ENCODE measurements at regions not wholly inside any gene's neighbourhood (a gene's known extent, or its start where the extent isn't known, plus 50 kb on each side); places are given as distances from the start of the nearest gene placed in this dataset.

DNA sequence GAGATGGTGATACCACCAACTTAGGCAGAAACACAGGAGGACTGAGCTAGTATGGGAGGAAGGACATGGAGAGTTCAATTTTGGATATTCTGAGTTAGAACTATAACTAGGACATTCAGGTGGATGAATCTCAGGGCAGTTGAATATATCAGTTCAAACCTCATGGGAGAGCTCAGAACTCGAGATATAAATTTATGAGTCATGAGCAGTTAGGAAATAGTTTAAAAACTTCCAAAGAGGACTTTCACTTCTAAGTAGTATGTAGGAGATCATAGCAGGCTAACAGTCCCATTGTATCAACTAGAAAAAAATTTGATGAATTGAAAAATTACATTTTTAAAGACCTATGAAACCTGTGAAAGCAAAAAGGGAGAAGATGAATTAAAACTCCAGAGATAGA lies 436.2 kb upstream of the LARGE1 start:
- TF ChIP-seq, protein P1, sequence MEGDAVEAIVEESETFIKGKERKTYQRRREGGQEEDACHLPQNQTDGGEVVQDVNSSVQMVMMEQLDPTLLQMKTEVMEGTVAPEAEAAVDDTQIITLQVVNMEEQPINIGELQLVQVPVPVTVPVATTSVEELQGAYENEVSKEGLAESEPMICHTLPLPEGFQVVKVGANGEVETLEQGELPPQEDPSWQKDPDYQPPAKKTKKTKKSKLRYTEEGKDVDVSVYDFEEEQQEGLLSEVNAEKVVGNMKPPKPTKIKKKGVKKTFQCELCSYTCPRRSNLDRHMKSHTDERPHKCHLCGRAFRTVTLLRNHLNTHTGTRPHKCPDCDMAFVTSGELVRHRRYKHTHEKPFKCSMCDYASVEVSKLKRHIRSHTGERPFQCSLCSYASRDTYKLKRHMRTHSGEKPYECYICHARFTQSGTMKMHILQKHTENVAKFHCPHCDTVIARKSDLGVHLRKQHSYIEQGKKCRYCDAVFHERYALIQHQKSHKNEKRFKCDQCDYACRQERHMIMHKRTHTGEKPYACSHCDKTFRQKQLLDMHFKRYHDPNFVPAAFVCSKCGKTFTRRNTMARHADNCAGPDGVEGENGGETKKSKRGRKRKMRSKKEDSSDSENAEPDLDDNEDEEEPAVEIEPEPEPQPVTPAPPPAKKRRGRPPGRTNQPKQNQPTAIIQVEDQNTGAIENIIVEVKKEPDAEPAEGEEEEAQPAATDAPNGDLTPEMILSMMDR (IDR thresholded peaks at IDR 0.05; ENCODE audit: low read depth, low read length), result no peak
- no peak for DNase-seq (ENCODE audit: extremely low read depth, low read depth)

DNA sequence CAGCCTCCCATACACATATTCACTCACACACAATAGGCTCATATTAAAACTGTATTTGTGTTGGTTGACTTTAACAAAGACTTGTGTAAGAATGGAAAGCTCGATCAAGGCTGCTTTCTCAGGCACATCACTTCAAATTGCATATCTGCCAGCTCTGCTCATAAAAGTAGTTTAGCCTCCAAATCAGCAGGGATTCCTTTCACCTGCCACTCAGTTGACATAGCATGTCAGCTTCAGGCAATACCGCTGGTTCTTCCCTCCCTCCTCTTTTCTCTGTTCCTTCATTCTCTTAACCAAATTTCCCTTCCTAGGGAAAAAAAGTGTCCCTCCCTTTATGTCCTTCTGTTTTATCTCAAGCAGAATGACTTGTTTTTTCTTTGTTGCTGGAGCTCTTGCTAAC lies 450.4 kb upstream of the LARGE1 start:
- no peak for DNase-seq (ENCODE audit: extremely low read depth, low read depth)
- TF ChIP-seq, protein P1 (IDR thresholded peaks at IDR 0.05; ENCODE audit: low read depth, low read length), result no peak

DNA sequence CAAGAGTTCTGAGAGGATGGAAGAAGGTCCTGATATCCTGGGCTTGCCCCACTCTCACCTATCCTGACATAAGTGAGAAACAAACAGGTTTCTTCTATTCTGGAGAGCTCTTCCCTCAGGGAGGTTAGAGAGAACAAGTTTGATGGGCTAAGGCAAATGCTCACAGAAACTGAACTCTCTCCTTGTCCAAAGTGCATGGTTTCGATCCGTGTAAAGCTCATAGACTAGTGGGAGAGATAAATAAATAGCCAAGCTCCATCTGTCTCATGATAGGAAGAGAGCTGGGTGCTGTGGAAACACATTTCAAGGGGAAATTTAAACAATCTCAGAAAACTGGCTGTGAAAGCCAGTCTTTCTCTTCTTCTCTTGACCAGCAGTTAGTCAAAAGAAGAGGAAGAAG lies 459.5 kb upstream of the LARGE1 start:
- DNase-seq (ENCODE audit: extremely low read depth, low read depth), result no peak
- TF ChIP-seq, protein P1 (IDR thresholded peaks at IDR 0.05; ENCODE audit: low read depth, low read length), result no peak

DNA sequence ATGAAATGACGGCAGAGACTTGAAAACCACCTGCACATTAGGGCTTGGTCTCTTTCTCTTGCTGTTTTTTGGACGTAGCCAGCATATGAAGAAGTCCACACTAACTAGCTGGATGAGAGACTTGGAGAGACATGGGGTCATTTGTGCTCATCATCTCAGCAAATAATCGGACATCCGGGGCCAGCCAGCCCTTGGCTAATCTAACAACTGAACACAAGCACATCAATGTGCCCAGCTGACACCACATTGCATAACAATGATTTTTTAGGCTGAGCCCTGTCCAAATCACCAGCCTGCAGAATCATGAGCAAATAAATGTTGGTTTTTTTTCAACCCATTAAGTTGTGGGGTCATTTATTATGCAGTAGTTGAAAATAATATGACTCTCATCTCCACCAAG lies 460.3 kb upstream of the LARGE1 start:
- TF ChIP-seq, protein P1 (IDR thresholded peaks at IDR 0.05; ENCODE audit: low read depth, low read length), result no peak
- DNase-seq (ENCODE audit: extremely low read depth, low read depth), result no peak

DNA sequence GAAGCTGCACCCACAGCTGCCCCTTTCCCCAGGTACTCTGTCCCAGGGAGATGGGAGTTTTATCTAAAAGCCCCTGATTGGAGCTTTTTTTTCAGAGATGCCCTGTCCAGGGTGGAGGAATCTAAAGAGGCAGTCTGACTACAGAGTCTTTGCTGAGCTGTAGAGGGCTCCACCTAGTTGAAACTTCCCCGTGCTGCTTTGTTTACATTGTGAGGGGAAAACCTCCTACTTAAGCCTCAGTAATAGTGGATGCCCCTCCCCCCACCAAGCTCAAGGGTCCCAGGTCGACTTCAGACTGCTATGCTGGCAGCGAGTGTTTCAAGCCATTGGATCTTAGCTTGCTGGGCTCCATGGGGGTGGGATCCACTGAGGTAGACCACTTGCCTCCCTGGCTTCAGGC lies 470.1 kb upstream of the LARGE1 start:
- TF ChIP-seq, protein P1 (IDR thresholded peaks at IDR 0.05; ENCODE audit: low read depth, low read length), result no peak

DNA sequence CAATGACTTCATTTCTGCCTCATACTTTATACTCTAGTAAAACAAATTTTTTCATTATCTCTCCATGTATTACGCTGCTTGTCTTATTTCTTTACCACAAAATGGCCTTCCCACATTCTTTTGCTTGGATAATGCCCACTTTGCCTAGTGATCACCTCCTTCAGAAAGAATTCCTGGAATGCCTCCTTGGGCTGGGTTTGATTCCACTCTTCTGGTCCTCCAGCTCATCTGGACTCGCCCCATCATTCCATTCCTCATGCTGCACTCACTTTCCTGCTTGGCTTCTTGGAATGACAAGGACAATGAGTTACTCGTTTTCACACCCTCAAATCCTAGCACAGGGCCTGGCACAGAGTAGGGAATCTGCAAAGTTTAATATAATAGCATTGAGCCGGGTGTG lies 475.1 kb upstream of the LARGE1 start:
- no peak for DNase-seq (ENCODE audit: extremely low read depth, low read depth)
- TF ChIP-seq, protein P1 (IDR thresholded peaks at IDR 0.05; ENCODE audit: low read depth, low read length), result no peak

More for the DNA sequence above, 470.1 kb upstream of the LARGE1 start:
- no peak for DNase-seq (ENCODE audit: extremely low read depth, low read depth)

DNA sequence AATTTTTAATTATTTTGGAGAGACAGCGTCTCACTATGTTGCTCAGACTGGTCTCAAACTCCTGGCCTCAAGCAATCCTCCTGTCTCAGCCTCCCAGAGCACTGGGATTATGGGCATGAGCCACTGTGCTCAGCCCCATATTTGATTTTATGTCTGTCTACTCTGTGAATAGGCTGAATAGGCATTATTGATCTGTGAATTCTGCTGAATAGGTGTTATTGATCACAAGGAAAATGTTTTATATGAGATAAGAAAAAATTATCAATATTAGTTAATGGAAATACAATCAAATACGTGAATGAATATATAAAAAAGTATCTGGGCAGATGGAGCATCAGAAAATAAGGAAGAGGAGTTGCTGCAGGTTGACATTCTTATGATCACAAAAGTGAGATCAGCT lies 483.4 kb upstream of the LARGE1 start:
- TF ChIP-seq, protein P1 (IDR thresholded peaks at IDR 0.05; ENCODE audit: low read depth, low read length), result no peak
- DNase-seq (ENCODE audit: extremely low read depth, low read depth), result no peak

Measured in AG09319 (cell line).